T-helper 1 cell treated with Interleukin-12 subunit alpha and Interleukin-12 subunit beta and Interleukin-4 antibody, amounts not matched to agents 30 μg/mL and 1 μg/mL, for 36 hours (primary cell): ENCODE measurements at regions not wholly inside any gene's neighbourhood (a gene's known extent, or its start where the extent isn't known, plus 50 kb on each side); places are given as distances from the start of the nearest gene placed in this dataset.

ENCODE experiments used
- H3K27ac Mint-ChIP-seq: one replicate; pipeline ENCODE4 v1.8.0; 2021; ENCODE audit warnings: mild to moderate bottlenecking, mixed read lengths
- H3K27me3 Mint-ChIP-seq: one replicate; pipeline ENCODE4 v1.8.0; 2021; ENCODE audit warnings: low read depth, mixed read lengths
- H3K36me3 Mint-ChIP-seq: one replicate; pipeline ENCODE4 v1.8.0; 2021; ENCODE audit warnings: low read depth, mixed read lengths
- H3K4me1 Mint-ChIP-seq: one replicate; pipeline ENCODE4 v1.8.0; 2021; ENCODE audit warnings: low read depth, mixed read lengths
- H3K4me3 Mint-ChIP-seq: one replicate; pipeline ENCODE4 v1.8.0; 2021; ENCODE audit warnings: mild to moderate bottlenecking, moderate library complexity, mixed read lengths
- H3K9me3 Mint-ChIP-seq: one replicate; pipeline ENCODE4 v1.8.0; 2021; ENCODE audit warnings: mixed read lengths

DNA sequence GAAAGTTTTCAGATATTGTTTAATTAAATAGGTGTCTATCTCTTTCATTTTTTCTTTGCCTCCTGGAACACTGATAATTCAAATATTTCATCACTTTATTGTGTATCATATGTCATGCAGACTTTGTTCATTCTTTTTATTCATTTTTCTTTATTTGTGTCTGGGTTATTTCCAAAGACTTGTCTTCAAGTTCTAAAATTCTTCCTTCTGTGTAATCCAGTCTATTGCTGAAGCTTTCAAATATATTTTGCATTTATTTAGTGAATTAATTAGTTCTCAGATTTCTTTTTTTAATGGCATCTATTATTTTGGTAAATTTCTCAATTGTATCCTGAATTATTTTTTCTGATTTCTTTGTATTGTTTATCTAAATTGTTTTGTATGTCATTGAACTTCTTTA is 70.1 kb downstream of the ZNF330 start:
- Mint-ChIP-seq H3K27ac (no peak overlapping the region), H3K36me3 (no peaks in the 10 kb centered on the region), H3K4me1 (no peaks in the 10 kb centered on the region), H3K4me3 (no peak overlapping the region), H3K9me3 (peaks cover 4% of the 10 kb centered on the region), H3K27me3 (peaks cover 13% of the 10 kb centered on the region)

DNA sequence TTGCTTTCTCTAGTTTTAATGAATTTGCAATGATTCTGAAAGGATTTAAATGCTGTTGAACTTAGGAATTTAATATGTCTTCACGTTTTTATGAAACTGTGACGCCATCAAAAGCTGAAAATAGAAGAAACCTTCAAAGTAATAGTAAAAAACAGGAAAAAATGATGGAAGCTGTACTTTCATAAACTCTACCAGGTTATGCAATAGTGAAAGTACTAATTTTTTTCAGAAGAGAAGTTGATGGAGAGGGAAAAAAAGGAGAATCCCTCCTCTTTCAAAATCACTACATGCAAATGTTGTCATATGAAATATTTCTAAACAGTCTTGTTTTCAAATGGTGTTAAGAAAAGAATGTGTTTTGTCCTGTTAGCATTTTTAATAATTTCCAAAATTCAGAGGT is 73.6 kb downstream of the ZNF330 start:
- no peak overlapping the region for H3K27ac Mint-ChIP-seq
- no peak overlapping the region for H3K4me3 Mint-ChIP-seq
- H3K9me3 Mint-ChIP-seq = peaks cover 4% of the 10 kb centered on the region
- no peaks in the 10 kb centered on the region for H3K36me3 Mint-ChIP-seq
- H3K4me1 Mint-ChIP-seq = no peaks in the 10 kb centered on the region
- no peaks in the 10 kb centered on the region for H3K27me3 Mint-ChIP-seq

DNA sequence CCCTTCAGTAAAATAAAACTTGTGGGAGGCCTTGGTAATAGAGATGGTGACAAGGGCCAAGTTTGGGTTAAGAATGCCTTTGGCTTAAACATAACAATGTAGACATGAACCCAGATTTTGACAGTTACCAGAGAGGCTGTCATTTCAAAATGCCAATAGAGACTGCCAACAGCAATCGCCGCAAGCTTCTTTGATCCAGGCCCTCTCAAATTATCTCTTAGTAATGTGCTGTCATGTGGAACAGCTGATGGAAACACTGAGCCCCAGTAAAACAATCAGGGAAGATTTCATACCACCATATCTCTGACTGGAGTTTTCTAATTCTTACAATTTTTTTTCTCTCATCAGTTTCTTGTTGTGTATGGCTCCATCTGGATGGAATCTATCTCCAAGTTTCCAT is 80.5 kb downstream of the ZNF330 start:
- Mint-ChIP-seq H3K27ac (no peak overlapping the region), H3K27me3 (peaks cover 5% of the 10 kb centered on the region), H3K4me1 (no peaks in the 10 kb centered on the region), H3K9me3 (no peaks in the 10 kb centered on the region), H3K36me3 (no peaks in the 10 kb centered on the region), H3K4me3 (no peak overlapping the region)

DNA sequence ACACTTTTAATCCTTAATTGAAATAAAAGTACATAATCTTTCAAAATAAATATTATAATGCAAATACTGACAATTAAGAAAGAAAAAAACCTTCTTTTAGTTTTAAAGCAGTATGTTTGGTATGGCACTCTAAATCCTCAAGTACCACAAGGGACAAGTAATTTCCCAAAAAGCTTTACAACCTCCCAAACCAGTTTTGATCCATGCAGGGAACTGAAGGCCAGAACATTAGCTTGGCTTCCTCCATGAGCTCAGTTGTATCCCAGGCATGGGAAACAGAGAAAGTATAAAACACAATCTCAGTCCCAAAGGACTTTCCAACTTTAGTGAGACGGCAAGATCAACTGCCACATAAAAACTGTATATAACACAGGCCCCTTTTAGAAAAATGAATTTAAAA is 82.2 kb downstream of the ZNF330 start:
- no peaks in the 10 kb centered on the region for H3K36me3 Mint-ChIP-seq
- no peaks in the 10 kb centered on the region for H3K9me3 Mint-ChIP-seq
- no peak overlapping the region for H3K27ac Mint-ChIP-seq
- H3K4me3 Mint-ChIP-seq = no peak overlapping the region
- H3K27me3 Mint-ChIP-seq = peaks cover 5% of the 10 kb centered on the region
- peaks cover 6% of the 10 kb centered on the region for H3K4me1 Mint-ChIP-seq

DNA sequence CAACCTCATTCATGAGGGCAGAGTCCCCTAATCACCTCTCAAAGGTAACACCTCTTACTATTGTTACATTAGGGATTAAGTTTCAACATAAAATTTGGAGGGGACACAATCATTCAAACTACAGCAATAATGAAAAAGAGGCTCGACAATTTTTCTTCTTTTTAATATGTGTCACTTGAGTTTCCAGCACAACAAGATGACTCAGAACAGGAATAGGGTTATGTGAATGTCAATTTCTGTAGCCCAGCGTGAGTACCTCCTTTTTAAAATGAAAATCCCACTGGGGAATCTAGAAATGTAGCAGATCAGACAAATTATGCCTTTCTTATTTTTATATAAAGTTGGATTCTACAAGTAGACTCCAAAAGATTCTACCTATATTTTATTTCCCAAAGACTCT is 83.7 kb downstream of the ZNF330 start:
- H3K9me3 Mint-ChIP-seq = no peaks in the 10 kb centered on the region
- peaks cover 5% of the 10 kb centered on the region for H3K27me3 Mint-ChIP-seq
- no peaks in the 10 kb centered on the region for H3K36me3 Mint-ChIP-seq
- peaks cover 6% of the 10 kb centered on the region for H3K4me1 Mint-ChIP-seq
- no peak overlapping the region for H3K4me3 Mint-ChIP-seq
- no peak overlapping the region for H3K27ac Mint-ChIP-seq

DNA sequence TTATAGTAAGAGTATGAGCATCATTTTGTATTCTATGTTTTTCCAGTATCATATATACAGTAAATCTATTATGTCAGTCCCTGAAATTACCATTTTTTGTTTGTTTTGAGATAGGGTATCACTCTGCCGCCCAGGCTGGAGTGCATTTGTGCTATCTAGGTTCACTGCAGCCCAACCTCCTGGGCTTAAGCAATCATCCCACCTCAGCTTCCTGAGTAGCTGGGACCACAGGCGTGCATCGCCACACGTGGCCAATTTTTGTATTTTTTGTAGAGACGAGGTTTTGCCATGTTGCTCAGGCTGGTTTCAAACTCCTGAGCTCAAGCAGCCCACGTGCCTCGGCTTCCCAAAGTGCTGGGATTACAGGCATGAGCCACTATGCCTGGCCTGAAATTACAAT is 85.6 kb downstream of the ZNF330 start:
- H3K9me3 Mint-ChIP-seq = no peaks in the 10 kb centered on the region
- H3K4me1 Mint-ChIP-seq = peaks cover 6% of the 10 kb centered on the region
- H3K27ac Mint-ChIP-seq = no peak overlapping the region
- H3K27me3 Mint-ChIP-seq = peaks cover 5% of the 10 kb centered on the region
- H3K4me3 Mint-ChIP-seq = no peak overlapping the region
- no peaks in the 10 kb centered on the region for H3K36me3 Mint-ChIP-seq

DNA sequence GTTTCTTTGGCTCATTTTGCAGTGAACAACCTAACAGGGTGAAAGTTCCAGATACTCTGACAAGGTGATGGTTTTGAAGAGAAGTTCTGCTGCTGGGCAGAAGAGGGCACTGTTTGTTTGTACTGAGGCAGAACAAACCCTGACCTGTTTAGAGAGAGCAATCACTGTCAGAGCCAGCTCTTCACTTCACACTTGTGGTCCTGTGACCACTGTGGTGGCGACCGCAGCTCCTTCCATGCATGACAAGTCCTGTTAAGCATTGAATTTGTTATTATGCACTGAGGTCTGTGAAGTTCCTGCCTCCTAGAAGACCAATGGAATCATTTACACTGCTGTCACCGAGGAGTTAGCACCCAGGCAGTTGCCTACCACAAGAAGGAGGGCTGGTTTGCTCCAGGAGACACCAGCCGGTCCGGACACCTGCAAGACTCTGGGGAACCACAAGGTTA is 86.6 kb downstream of the ZNF330 start:
- H3K4me1 Mint-ChIP-seq = peaks cover 6% of the 10 kb centered on the region
- no peak overlapping the region for H3K4me3 Mint-ChIP-seq
- H3K27ac Mint-ChIP-seq = no peak overlapping the region
- no peaks in the 10 kb centered on the region for H3K9me3 Mint-ChIP-seq
- H3K36me3 Mint-ChIP-seq = no peaks in the 10 kb centered on the region
- peaks cover 5% of the 10 kb centered on the region for H3K27me3 Mint-ChIP-seq

DNA sequence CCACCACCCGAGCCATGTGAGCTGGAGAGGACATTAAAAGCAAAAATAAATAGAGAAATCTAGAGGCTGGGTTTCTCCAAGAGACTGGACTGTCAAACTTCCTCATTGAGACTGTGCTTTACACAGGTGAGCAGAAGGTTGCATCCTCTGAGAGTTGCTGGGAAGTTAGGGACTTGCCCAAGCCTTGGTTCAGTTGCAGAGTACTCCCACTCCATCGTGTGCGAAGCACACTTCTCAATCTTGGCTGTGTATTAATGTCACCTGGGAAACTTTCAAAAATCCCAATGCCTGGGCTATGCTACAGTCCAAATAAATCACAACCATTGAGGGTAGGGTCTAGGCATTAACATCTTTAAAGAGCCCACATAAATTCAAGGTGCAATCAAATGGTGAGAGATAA is 89.2 kb downstream of the ZNF330 start:
- Mint-ChIP-seq H3K36me3 (no peaks in the 10 kb centered on the region), H3K27ac (no peak overlapping the region), H3K4me1 (peaks cover 6% of the 10 kb centered on the region), H3K27me3 (peaks cover 3% of the 10 kb centered on the region), H3K9me3 (no peaks in the 10 kb centered on the region), H3K4me3 (no peak overlapping the region)

DNA sequence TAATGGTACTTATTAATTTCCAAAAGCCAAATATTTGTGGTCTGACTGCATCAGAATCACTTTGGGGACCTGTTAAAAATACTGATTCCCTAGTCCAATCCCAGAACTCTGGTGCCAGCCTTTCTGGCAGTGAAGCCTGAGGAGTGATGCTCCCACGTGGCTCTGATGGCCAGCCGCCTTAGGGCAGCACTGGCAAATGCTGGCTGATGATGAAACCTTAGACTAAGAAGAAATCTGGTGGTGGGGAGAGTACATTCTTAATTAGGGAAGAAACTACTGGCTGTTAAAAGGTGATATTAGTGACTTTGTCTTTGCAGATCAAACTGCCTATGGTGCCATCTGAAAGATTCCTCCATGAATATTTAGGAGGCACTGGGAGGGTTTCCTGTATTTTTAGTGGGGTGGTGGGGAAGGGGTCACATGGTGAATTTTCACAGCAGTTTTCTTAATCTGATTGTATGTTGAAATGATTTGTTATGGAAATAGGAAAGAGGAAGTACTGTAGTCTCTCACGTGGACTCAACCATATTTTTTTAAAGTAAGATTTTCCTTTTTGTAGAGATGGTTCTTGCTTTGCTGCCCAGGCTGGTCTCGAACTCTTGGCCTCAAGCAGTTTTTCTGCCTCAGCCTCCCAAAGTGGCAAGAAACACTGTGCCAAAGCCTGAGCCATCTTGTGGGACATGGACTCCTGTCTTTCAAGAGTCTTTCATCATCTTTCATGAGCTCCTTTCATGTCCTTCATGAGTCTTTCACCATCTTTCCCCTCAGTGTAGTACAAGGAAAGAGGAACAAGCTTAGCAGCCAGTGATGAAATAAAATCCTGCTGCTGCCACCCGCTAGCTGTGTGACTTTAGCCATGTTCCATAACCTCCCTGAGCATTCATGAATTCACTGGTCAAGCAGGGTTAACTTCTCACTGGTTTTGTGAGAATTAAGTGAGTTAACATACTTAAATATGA is 90.8 kb downstream of the ZNF330 start:
- Mint-ChIP-seq H3K27ac (no peak overlapping the region), H3K4me1 (peaks cover 6% of the 10 kb centered on the region), H3K36me3 (no peaks in the 10 kb centered on the region), H3K27me3 (peaks cover 2% of the 10 kb centered on the region), H3K4me3 (no peak overlapping the region), H3K9me3 (no peaks in the 10 kb centered on the region)

DNA sequence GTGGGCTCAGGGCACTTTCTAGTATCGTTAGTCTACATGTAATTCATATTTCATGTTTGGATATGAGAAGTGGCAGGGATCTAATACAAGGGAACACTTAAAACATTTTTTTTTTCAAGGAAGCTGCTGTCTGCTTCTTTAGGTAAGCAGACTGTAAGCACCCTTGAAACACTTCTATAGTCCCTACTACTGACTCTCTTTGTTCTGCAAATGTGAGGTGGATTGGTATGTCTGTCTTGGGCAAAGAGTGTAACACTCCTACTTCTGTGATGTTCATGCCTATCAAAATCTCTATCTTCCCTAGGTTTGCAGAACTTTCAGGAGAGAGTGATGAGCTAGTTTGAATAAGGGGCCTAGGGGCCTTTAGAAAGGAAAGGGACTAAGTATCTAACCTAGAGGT is 93.9 kb downstream of the ZNF330 start:
- Mint-ChIP-seq H3K4me3 (no peak overlapping the region), H3K9me3 (no peaks in the 10 kb centered on the region), H3K36me3 (no peaks in the 10 kb centered on the region), H3K4me1 (no peaks in the 10 kb centered on the region), H3K27ac (no peak overlapping the region), H3K27me3 (peaks cover 12% of the 10 kb centered on the region)

DNA sequence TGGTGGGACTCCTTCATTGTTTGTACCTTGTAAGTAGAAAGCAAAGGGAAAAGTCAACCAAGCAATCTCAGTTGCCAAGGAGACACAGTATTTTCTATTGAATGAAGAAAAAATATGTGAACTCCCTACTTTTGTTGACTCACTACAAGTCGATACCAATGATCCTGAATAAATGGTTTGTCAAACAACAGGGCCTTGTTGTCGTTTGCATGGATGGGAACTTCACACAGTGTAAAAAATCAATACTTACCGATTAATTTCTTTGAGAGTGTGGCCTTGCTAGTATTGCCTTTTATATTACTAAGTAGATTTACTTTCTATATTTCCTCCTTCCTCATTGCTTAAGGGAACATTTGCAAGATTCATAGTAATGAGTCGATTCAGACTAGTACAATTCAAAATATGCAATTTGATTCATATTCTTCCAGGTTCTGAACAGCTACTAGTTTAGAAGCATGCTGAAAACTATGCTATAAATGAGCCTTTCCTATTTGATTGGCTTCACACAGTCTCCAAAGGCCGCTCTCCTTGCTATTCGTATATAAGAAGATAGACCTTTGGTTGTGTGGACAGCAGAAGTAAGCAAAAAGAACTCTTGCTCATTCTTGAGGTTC is 108.0 kb downstream of the ZNF330 start:
- Mint-ChIP-seq H3K27ac (no peak overlapping the region), H3K4me3 (no peak overlapping the region), H3K36me3 (no peaks in the 10 kb centered on the region), H3K9me3 (no peaks in the 10 kb centered on the region), H3K4me1 (no peaks in the 10 kb centered on the region), H3K27me3 (peaks cover 25% of the 10 kb centered on the region)

DNA sequence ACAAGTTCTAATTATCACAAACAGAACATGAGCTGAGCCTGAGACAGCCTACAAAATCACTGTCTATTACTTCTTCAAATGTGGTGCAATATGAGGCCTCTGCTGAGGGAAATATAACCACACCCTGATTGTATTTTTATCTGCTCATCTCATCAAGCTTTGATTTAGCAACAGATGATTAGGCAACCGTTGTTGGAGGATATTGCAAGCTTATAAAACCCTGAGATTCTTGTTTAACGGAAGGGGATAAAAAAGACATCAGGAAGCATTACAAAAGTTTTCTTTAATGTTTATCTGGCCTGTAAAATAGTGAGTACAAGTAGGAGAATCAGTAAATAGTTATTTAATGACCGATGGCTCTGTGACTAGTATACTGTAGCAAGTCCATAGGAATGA is 108.5 kb downstream of the ZNF330 start:
- Mint-ChIP-seq H3K27ac (no peak overlapping the region), H3K36me3 (no peaks in the 10 kb centered on the region), H3K9me3 (no peaks in the 10 kb centered on the region), H3K4me1 (no peaks in the 10 kb centered on the region), H3K27me3 (peaks cover 30% of the 10 kb centered on the region), H3K4me3 (no peak overlapping the region)

DNA sequence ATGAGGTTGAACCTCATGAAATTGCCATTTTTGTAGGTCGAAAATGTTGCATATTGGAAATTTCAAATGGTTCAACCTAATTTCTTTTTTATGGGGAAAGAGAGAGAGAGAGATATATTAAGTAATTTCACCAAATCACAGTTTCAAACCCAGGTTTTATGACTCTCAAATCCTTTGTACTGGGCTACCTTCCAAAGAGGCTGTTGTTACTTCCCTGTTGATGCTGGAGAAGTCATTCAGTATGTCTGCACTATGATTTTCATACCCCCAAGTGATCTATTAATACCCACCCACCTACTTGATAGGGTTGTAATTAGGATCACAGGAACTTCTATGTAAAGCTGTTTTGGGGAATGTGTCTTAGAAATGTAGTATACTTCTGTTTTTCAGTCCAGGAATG is 109.9 kb downstream of the ZNF330 start:
- Mint-ChIP-seq H3K9me3 (no peaks in the 10 kb centered on the region), H3K27ac (no peak overlapping the region), H3K27me3 (peaks cover 42% of the 10 kb centered on the region), H3K4me1 (no peaks in the 10 kb centered on the region), H3K36me3 (no peaks in the 10 kb centered on the region), H3K4me3 (no peak overlapping the region)

DNA sequence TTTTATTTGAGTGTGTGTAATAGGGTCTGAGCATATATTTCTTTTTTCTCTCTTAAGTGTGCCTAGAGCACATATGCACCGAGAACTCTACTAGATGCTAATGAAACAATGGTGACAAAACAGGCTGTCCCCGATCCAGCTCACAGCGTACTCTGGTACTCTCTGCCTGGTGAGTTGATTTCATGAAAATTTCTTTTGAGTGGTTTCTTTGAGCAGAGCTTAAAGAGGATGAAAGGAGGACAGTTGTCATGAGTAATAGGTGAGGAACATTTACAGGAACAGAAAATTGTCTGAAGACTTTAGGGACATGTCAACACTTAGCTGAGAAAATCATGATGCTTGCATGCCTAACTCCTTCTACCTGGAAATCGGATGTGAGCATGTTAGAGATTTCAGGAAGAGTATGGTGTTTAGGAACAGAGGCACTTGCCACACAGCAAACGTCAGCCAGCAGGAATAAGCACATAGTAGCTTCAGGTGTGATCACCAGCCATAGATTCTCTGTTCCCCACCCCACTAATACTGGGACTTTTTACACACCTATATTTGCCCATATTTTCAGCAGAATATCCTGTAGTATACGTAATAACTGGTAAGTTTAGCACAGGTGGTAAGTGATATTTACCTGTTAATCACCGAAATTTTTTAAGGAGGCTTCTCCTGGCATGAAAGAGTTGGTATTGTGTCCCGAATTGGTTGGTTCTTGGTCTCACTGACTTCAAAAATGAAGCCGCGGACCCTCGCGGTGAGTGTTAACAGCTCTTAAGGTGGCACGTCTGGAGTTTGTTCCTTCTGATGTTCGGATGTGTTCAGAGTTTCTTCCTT is 111.1 kb downstream of the ZNF330 start:
- Mint-ChIP-seq H3K36me3 (no peaks in the 10 kb centered on the region), H3K9me3 (no peaks in the 10 kb centered on the region), H3K4me3 (no peak overlapping the region), H3K27me3 (peaks cover 45% of the 10 kb centered on the region), H3K27ac (no peak overlapping the region), H3K4me1 (no peaks in the 10 kb centered on the region)
